Endothelial cell (in vitro differentiated cells): ENCODE measurements at regions not wholly inside any gene's neighbourhood (a gene's known extent, or its start where the extent isn't known, plus 50 kb on each side); places are given as distances from the start of the nearest gene placed in this dataset.

Source experiments
- DNase-seq: peaks from one replicate; pipeline ENCODE4 v3.0.0; 2021; ENCODE audit warnings: low spot score
- H3K27ac Mint-ChIP-seq: one replicate; pipeline ENCODE4 v1.8.0; 2021; ENCODE audit warnings: mixed read lengths, inconsistent platforms; ENCODE audit not compliant: unreplicated experiment
- H3K27me3 Mint-ChIP-seq: one replicate; pipeline ENCODE4 v1.8.0; 2021; ENCODE audit warnings: mild to moderate bottlenecking, moderate library complexity, mixed read lengths, inconsistent platforms; ENCODE audit not compliant: unreplicated experiment
- H3K36me3 Mint-ChIP-seq: one replicate; pipeline ENCODE4 v1.8.0; 2021; ENCODE audit warnings: mild to moderate bottlenecking, low read depth, mixed read lengths, inconsistent platforms; ENCODE audit not compliant: unreplicated experiment
- H3K4me1 Mint-ChIP-seq: one replicate; pipeline ENCODE4 v1.8.0; 2021; ENCODE audit warnings: mild to moderate bottlenecking, mixed read lengths, inconsistent platforms; ENCODE audit not compliant: unreplicated experiment
- H3K4me3 Mint-ChIP-seq: one replicate; pipeline ENCODE4 v1.8.0; 2021; ENCODE audit warnings: mild to moderate bottlenecking, mixed read lengths, inconsistent platforms; ENCODE audit not compliant: unreplicated experiment
- H3K9me3 Mint-ChIP-seq: one replicate; pipeline ENCODE4 v1.8.0; 2021; ENCODE audit warnings: mixed read lengths, inconsistent platforms; ENCODE audit not compliant: unreplicated experiment
- TF ChIP-seq, protein P1 (sequence below): fragments of 200-600 bp; sonication (generic); IDR thresholded peaks from one replicate; pipeline ENCODE4 v1.5.0; 2021; ENCODE audit warnings: antibody characterized with exemption; ENCODE audit not compliant: unreplicated experiment

GRCh38 chr5:114252226-114252625 is 109.6 kb upstream of the KCNN2 start:
- H3K4me1 Mint-ChIP-seq: no peaks in the 10 kb centered on the region
- H3K27ac Mint-ChIP-seq: no peak overlapping the region
- no peaks in the 10 kb centered on the region for H3K36me3 Mint-ChIP-seq
- DNase-seq: no peak
- H3K4me3 Mint-ChIP-seq: no peak overlapping the region
- H3K27me3 Mint-ChIP-seq: no peaks in the 10 kb centered on the region
- H3K9me3 Mint-ChIP-seq: no peaks in the 10 kb centered on the region
- TF ChIP-seq, protein P1, sequence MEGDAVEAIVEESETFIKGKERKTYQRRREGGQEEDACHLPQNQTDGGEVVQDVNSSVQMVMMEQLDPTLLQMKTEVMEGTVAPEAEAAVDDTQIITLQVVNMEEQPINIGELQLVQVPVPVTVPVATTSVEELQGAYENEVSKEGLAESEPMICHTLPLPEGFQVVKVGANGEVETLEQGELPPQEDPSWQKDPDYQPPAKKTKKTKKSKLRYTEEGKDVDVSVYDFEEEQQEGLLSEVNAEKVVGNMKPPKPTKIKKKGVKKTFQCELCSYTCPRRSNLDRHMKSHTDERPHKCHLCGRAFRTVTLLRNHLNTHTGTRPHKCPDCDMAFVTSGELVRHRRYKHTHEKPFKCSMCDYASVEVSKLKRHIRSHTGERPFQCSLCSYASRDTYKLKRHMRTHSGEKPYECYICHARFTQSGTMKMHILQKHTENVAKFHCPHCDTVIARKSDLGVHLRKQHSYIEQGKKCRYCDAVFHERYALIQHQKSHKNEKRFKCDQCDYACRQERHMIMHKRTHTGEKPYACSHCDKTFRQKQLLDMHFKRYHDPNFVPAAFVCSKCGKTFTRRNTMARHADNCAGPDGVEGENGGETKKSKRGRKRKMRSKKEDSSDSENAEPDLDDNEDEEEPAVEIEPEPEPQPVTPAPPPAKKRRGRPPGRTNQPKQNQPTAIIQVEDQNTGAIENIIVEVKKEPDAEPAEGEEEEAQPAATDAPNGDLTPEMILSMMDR: no peak

GRCh38 chr5:114255260-114255659 is 106.6 kb upstream of the KCNN2 start:
- Mint-ChIP-seq H3K27me3 (no peaks in the 10 kb centered on the region), H3K9me3 (no peaks in the 10 kb centered on the region), H3K4me1 (no peaks in the 10 kb centered on the region), H3K4me3 (no peak overlapping the region), H3K27ac (no peak overlapping the region), H3K36me3 (no peaks in the 10 kb centered on the region)
- DNase-seq: no peak
- TF ChIP-seq, protein P1: no peak

- no peaks in the 10 kb centered on the region for H3K36me3 Mint-ChIP-seq
- H3K27me3 Mint-ChIP-seq: no peaks in the 10 kb centered on the region
- no peak overlapping the region for H3K27ac Mint-ChIP-seq
Measured at GRCh38 chr5:114261989-114262388, 99.9 kb upstream of the KCNN2 start.

GRCh38 chr5:114265432-114266060 is 96.3 kb upstream of the KCNN2 start:
- TF ChIP-seq, protein P1: no peak
- Mint-ChIP-seq H3K36me3 (no peaks in the 10 kb centered on the region), H3K4me1 (no peaks in the 10 kb centered on the region), H3K4me3 (no peak overlapping the region), H3K27me3 (no peaks in the 10 kb centered on the region), H3K27ac (no peak overlapping the region), H3K9me3 (no peaks in the 10 kb centered on the region)
- no peak for DNase-seq

More at GRCh38 chr5:114261989-114262388, 99.9 kb upstream of the KCNN2 start:
- no peak for DNase-seq
- Mint-ChIP-seq H3K4me3 (no peak overlapping the region), H3K9me3 (no peaks in the 10 kb centered on the region), H3K4me1 (no peaks in the 10 kb centered on the region)
- TF ChIP-seq, protein P1: no peak

GRCh38 chr5:114266374-114266773 is 95.5 kb upstream of the KCNN2 start:
- DNase-seq: no peak
- H3K9me3 Mint-ChIP-seq: no peaks in the 10 kb centered on the region
- H3K4me3 Mint-ChIP-seq: no peak overlapping the region
- no peak overlapping the region for H3K27ac Mint-ChIP-seq
- no peaks in the 10 kb centered on the region for H3K27me3 Mint-ChIP-seq
- H3K4me1 Mint-ChIP-seq: no peaks in the 10 kb centered on the region
- no peaks in the 10 kb centered on the region for H3K36me3 Mint-ChIP-seq
- TF ChIP-seq, protein P1: no peak
